ENCODE measurements at regions not wholly inside any gene's neighbourhood (a gene's known extent, or its start where the extent isn't known, plus 50 kb on each side); places are given as distances from the start of the nearest gene placed in this dataset.
"Not testable (repeated sequence)": the region's sequence is repeated elsewhere in the genome, so short reads cannot be mapped to it uniquely, and the experiment has no call there.

DNA sequence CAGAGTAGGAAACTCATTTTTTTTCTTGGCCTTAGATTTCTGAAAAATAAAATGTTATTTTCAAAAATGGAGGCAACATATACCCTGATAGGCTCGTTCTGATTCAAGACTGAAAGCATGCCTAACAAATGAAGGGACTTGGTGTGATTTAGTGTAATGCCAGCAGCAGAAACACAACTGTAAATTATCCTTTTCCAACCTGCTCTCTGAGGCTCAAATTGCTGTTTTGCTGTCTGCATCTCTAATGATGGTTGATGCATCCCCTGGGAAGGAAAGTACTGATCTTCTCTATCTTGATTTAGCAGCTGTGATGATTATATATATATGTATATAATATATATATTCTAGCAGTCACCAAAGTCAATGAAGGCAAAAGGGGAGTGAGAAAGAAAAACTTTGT lies 537.2 kb upstream of the API5 start:
- no peak overlapping the region for H3K4me3 ChIP-seq (ENCODE audit: control insufficient read depth, low read depth, low read length)
- no peak for DNase-seq (ENCODE audit: low read depth)
- TF ChIP-seq CTCF (IDR thresholded peaks at IDR 0.05; ENCODE audit: control insufficient read depth, insufficient read depth, low read depth, low read length, missing control alignments): no peak

DNA sequence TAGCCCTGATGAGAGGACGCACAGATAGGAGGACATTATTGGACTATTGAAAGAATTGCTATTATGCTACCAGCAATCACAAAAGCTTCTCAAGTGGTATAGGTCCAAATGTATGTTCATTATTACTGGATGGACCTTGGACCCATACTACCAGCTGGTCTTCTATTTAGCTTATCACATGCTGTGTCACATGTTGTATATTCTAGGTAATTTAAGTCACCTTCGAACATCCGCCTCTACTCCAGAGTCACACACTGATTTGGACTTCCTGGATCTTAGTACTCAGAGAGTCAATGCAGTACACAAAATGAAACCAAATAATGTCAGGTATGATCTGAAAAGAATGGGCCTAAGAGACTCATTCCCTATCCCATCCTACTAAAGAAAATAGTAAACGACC lies 534.0 kb upstream of the API5 start:
- DNase-seq (ENCODE audit: low read depth): no peak
- H3K4me3 ChIP-seq (ENCODE audit: control insufficient read depth, low read depth, low read length): no peak overlapping the region
- no peak for TF ChIP-seq CTCF (IDR thresholded peaks at IDR 0.05; ENCODE audit: control insufficient read depth, insufficient read depth, low read depth, low read length, missing control alignments)

DNA sequence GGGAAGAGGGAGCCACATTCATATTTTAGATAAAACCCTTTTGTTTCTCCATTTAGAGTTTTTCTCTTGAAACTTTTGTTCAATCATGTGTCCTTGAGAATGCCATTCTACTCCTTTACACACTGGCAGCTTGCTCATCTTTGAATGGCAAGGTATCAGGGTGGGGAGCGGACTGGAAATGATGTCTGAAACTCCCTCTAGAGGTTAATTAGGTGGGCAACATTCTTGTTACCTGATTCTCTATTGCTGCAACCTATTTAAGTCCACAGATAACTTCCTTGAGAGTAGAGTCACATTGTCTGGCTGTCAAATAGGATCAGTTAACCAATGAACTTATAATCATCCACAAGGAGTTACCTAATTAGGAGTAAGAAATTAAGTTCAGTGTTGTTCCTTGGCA lies 533.6 kb upstream of the API5 start:
- no peak overlapping the region for H3K4me3 ChIP-seq (ENCODE audit: control insufficient read depth, low read depth, low read length)
- no peak for DNase-seq (ENCODE audit: low read depth)
- no peak for TF ChIP-seq CTCF (IDR thresholded peaks at IDR 0.05; ENCODE audit: control insufficient read depth, insufficient read depth, low read depth, low read length, missing control alignments)

GRCh38 chr11:42779555-42779954 lies 532.2 kb upstream of the API5 start:
- no peak for TF ChIP-seq CTCF (IDR thresholded peaks at IDR 0.05; ENCODE audit: control insufficient read depth, insufficient read depth, low read depth, low read length, missing control alignments)
- no peak for DNase-seq (ENCODE audit: low read depth)
- no peak overlapping the region for H3K4me3 ChIP-seq (ENCODE audit: control insufficient read depth, low read depth, low read length)

DNA sequence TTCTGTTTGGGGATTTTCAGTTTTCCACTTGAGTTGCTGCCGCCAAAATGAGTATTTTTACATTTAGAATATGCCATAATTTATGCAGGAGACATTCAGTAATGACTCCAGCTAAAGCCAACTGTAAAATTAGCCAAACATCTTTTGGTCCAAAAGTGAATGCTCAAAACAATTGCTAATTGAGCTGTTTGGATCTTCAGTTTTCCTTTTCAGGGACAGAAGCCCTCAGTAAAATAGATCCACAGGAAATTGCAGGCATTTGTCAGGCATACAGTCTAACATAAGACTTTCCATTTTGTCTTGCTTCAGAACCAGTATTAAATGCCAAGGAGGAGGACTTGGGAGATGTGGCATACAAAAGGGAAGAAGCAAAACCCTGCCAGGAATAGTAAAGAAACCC lies 524.8 kb upstream of the API5 start:
- no peak for DNase-seq (ENCODE audit: low read depth)
- TF ChIP-seq CTCF (IDR thresholded peaks at IDR 0.05; ENCODE audit: control insufficient read depth, insufficient read depth, low read depth, low read length, missing control alignments): no peak
- no peak overlapping the region for H3K4me3 ChIP-seq (ENCODE audit: control insufficient read depth, low read depth, low read length)

- DNase-seq (ENCODE audit: low read depth); H3K4me3 ChIP-seq (ENCODE audit: control insufficient read depth, low read depth, low read length): not testable (repeated sequence)
Measured at GRCh38 chr11:42795483-42795882, 516.3 kb upstream of the API5 start.

DNA sequence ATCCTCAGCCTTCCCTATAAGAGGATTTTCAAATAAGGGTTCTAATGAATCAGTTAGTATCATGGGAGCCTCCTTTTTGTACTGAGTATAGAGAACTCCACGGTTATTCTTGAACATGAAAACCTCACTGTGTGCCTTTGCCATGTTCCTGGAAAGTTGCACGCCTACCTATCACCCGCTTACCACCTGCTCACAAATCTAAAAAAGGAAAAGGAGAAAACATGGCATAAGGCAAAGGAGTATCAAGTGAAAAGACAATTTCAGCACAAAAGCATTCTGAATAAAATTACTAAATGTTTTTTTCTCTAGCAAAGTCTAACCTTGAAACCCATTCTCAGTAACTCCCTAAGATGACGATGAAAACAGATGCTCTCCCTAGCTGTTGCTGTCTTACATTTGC lies 511.8 kb upstream of the API5 start:
- no peak for TF ChIP-seq CTCF (IDR thresholded peaks at IDR 0.05; ENCODE audit: control insufficient read depth, insufficient read depth, low read depth, low read length, missing control alignments)
- no peak for DNase-seq (ENCODE audit: low read depth)
- no peak overlapping the region for H3K4me3 ChIP-seq (ENCODE audit: control insufficient read depth, low read depth, low read length)

All from AG09309 (cell line).